HG03521 (cell line): ENCODE measurements at regions not wholly inside any gene's neighbourhood (a gene's known extent, or its start where the extent isn't known, plus 50 kb on each side); places are given as distances from the start of the nearest gene placed in this dataset.

Experiments
- ATAC-seq: cut with Tn5 transposase; IDR thresholded peaks from one replicate; pipeline ENCODE4 v1.9.1; 2021; ENCODE audit warnings: mild to moderate bottlenecking, moderate library complexity; ENCODE audit not compliant: unreplicated experiment

DNA sequence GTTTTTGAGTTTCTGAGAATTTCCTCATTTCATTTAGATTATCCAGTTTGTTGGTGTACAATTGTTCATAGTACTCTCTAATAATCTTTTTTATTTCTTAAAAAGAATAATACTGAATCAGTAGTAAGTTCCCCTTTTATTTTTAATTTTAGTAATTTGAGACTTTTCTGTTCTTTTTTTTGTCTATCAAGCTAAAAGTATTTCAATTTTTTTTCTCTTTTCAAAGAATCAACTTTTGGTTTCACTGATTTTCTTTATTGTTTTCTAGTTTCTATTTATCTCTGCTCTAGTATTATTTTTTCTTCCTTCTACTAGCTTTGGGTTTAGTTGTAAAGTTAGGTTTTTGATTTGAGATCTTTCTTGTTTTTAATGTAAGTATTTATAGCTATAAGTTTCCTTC is 60.6 kb upstream of the ARL15 start:
- no peak for ATAC-seq

DNA sequence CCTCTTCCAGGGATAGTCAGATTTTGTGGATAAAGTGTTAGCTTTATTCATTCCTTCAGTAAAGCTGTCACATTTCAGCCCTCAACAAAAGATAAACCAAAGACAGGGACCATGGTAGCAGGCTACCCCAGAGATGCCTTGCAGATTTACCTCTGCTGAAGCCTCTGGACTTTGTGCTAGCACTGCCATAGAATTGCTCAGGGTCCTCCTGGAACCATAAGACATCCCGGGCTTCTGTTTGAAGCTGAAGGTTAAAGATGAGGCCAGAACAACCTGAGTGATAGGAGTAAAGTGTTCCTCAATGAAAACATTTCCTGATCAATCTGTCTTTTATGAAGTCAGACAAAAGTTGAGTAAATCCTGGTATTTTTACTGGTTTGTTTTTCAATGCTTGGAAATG is 57.5 kb upstream of the ARL15 start:
- ATAC-seq: no peak

DNA sequence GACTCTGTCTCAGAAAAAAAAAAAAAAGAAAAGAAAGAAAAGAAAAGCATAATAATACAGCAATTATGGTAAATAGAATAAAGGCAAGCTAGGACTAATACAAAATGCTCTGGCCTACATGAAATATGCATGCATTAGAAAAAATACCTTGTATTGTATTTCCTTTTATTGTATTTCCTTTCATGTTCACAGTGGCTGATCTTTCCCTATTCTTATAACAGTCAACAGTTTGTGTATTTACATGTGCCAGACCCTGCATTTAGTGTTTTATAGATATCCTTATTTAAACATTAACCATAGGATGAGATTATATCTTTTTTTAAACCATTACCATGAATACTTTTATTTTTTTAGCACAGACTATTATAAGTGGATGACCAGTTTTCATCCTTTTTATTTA is 56.3 kb upstream of the ARL15 start:
- no peak for ATAC-seq

DNA sequence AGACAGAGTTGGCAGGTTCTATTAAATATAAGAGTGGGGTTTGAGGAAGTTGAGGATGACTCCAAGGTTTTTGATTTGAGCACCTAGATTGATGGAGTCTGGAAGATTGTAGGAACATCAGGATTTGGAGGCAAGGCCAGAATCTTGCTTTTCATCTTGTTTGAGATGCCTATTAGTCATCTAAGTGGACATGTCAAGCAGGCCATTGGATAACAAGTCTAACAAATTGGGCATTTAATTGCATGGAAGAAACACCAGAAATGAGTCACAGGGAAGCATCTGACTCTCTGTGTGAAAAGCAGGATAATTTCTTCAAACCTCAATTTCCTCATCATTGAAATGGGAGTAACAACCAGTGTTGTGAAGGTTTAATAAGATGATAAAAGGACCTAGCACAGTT is 53.3 kb upstream of the ARL15 start:
- no peak for ATAC-seq

DNA sequence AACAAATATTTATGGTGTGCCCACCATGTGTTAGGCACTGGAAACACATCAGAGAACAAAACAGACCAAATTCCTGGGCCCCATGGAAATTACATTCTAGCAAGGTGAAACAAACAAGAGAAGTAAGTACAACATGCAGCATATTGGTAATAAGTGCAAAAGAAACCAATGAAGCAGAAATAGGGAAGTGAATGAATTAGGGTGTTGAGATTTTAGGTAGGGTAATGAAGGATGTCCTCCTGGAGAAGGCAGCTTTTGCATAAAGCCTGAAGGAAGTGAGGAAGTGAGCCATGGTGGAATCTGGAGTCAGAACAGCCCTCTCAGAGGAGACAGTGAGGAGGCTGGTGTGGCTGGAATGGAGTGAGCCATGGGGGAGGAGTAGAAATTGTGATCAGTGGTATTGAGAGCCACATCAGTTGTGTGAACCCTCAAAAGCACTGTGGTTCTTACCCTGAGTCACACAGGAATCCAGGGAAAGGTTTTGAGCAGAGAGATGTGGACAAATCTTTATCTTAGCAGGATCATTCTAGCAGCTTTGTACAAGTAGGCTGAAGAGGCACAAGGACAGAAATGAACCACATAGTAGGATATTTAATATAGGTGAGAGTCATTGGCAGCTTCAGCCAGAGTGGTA is 52.7 kb upstream of the ARL15 start:
- no peak for ATAC-seq

DNA sequence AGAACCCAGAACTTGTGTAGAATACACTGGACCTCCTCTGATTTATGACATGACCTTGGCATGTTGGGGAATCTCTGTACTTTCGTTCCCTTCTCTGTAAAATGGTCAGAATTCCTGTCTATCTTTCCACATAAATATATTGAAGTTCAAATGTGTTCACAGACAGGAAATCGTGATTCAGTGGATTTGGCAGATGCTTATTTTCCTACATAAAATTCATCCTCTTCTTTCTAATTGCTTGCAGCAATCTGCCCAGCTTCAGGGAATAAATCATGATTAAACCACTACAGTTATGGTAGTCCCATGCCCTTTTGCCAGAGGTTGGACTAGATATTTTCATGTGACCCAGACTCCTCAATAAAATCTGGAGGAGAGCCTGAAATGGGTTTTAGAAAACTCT is 52.1 kb upstream of the ARL15 start:
- no peak for ATAC-seq

DNA sequence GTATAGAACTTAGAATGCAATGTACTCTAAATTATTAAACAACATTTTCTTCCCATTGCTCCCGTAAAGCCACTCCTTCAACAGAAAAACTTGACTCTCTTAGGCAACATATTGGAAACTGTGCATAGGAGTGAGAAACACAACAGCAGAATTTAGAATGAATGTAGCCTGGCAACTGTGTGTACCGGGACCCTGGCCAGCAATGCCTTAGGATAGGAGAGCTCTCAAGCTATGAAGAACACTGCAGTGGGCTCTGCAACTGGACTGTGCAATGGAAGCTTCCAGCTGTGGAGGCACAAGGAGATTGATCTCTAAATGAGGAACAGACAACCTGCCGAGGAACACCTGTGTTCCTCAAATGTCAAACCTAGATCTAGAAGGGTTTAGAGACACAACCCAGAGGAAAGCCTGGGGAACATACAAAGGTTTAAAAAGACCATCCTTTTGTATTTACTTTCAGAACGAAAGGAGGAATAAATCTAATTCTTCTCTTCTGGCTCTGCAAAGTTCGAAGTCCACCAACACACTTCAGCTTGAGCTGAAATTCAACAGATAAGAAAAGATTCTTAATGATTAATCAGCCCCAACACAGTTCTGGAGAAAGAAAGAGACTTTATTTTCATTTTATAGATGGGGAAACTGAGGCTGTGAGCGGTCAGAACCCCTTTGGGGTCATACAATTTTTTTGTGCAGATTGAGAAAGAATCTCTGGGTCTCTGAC is 51.5 kb upstream of the ARL15 start:
- no peak for ATAC-seq

- no peak for ATAC-seq
Observed at GRCh38 chr5:54360925-54361662, 50.7 kb upstream of the ARL15 start.
